MM.1S (cell line): ENCODE measurements at regions not wholly inside any gene's neighbourhood (a gene's known extent, or its start where the extent isn't known, plus 50 kb on each side); places are given as distances from the start of the nearest gene placed in this dataset.

Source experiments
- DNase-seq: peaks from one replicate; pipeline ENCODE4 v3.0.0-alpha.2; 2015
- H2AFZ ChIP-seq: fragments of 300-600 bp; sonication (generic); 2 replicates; pipeline ENCODE4 v1.6.0; 2016; ENCODE audit warnings: antibody characterized with exemption, low read length
- H3F3A ChIP-seq: fragments of 300-600 bp; sonication (generic); 2 replicates; pipeline ENCODE4 v1.6.1; 2016; ENCODE audit warnings: mild to moderate bottlenecking, antibody characterized with exemption, low read length, moderate library complexity, mixed read lengths; ENCODE audit not compliant: insufficient read depth
- H3K27ac ChIP-seq: fragments of 300-600 bp; sonication (generic); 2 replicates; pipeline ENCODE4 v1.5.1; 2016; ENCODE audit warnings: mild to moderate bottlenecking, low read length
- H3K27me3 ChIP-seq: fragments of 300-600 bp; sonication (generic); replicated peaks from 2 replicates; pipeline ENCODE4 v1.6.0; 2016; ENCODE audit warnings: low read length; ENCODE audit not compliant: insufficient read depth
- H3K36me3 ChIP-seq: fragments of 300-600 bp; sonication (generic); replicated peaks from 2 replicates; pipeline ENCODE4 v1.6.1; 2016; ENCODE audit warnings: mild to moderate bottlenecking, low read length, mixed read lengths; ENCODE audit not compliant: insufficient read depth
- H3K4me1 ChIP-seq: fragments of 300-600 bp; sonication (generic); 2 replicates; pipeline ENCODE4 v1.6.1; 2016; ENCODE audit warnings: low read length, mixed read lengths
- H3K4me2 ChIP-seq: fragments of 300-600 bp; sonication (generic); 2 replicates; pipeline ENCODE4 v1.6.0; 2016; ENCODE audit warnings: low read depth, low read length
- H3K4me3 ChIP-seq: fragments of 300-600 bp; sonication (generic); 2 replicates; pipeline ENCODE4 v1.5.1; 2016; ENCODE audit warnings: low read length, mixed read lengths
- H3K79me2 ChIP-seq: fragments of 300-600 bp; sonication (generic); 2 replicates; pipeline ENCODE4 v1.6.1; 2016; ENCODE audit warnings: mixed run types, low read length, mixed read lengths
- H3K9ac ChIP-seq: fragments of 300-600 bp; sonication (generic); 2 replicates; pipeline ENCODE4 v1.6.1; 2016; ENCODE audit warnings: low read length, mixed read lengths
- H3K9me2 ChIP-seq: fragments of 300-600 bp; sonication (generic); replicated peaks from 2 replicates; pipeline ENCODE4 v1.6.1; 2016; ENCODE audit warnings: mild to moderate bottlenecking, low read length, mixed read lengths; ENCODE audit not compliant: insufficient read depth
- H3K9me3 ChIP-seq: fragments of 300-600 bp; sonication (generic); replicated peaks from 2 replicates; pipeline ENCODE4 v1.6.1; 2016; ENCODE audit warnings: mild to moderate bottlenecking, low read length, mixed read lengths; ENCODE audit not compliant: insufficient read depth
- H4K20me1 ChIP-seq: fragments of 300-600 bp; sonication (generic); 2 replicates; pipeline ENCODE4 v1.6.1; 2016; ENCODE audit warnings: mild to moderate bottlenecking, low read length, moderate library complexity, mixed read lengths; ENCODE audit not compliant: insufficient read depth
- CTCF ChIP-seq: fragments of 300-600 bp; sonication (generic); IDR thresholded peaks from 2 replicates; pipeline ENCODE4 v1.5.1; 2016; ENCODE audit warnings: antibody characterized with exemption, low read length, mixed read lengths
- EZH2 ChIP-seq: fragments of 300-600 bp; sonication (generic); optimal IDR thresholded peaks from 2 replicates; pipeline ENCODE3; 2017; ENCODE audit warnings: low read depth, mild to moderate bottlenecking, antibody characterized with exemption, low read length, mixed read lengths
- EZH2phosphoT487 ChIP-seq: fragments of 300-600 bp; sonication (generic); IDR thresholded peaks from 2 replicates; pipeline ENCODE4 v1.6.1; 2018; ENCODE audit warnings: antibody characterized with exemption, low read length

GRCh38 chr14:105855246-105855892 lies 329.0 kb downstream of the TMEM121 start:
- Histone ChIP-seq H3K4me3 (no peak overlapping the region), H4K20me1 (no peaks in the 10 kb centered on the region), H3K27ac (no peak overlapping the region), H3K9ac (no peak overlapping the region), H3K36me3 (peaks cover 3% of the 10 kb centered on the region), H3K4me1 (no peaks in the 10 kb centered on the region), H2AFZ (no peak overlapping the region), H3K27me3 (no peaks in the 10 kb centered on the region), H3K4me2 (no peak overlapping the region), H3K9me3 (no peaks in the 10 kb centered on the region), H3K9me2 (no peaks in the 10 kb centered on the region), H3K79me2 (peaks cover 27% of the 10 kb centered on the region), H3F3A (peaks cover 12% of the 10 kb centered on the region)
- TF ChIP-seq EZH2phosphoT487 (no peak), EZH2 (no peak), CTCF (no peak)
- no peak for DNase-seq

DNA sequence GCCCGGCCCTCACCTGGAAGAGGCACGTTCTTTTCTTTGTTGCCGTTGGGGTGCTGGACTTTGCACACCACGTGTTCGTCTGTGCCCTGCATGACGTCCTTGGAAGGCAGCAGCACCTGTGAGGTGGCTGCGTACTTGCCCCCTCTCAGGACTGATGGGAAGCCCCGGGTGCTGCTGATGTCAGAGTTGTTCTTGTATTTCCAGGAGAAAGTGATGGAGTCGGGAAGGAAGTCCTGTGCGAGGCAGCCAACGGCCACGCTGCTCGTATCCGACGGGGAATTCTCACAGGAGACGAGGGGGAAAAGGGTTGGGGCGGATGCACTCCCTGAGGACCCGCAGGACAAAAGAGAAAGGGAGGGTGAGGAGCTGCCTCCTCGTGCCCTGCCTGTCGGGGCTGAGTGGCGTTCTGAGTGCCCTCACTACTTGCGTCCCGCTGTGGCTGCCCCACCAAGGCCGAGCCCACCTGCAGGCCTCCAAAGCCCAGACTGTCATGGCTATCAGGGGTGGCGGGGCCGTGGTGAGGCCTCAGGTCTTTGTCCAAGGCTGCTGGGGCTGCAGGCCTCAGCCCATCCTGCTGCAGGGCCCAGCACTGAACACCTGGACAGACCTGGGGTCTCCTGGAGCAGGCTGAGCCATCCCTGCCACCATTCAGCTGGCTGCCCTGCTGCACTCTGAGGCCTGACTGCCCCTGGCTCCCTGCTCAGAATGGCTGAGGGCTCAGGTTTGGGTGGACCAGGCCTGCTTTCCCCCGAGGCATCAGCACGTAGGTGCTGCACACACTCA lies 329.7 kb downstream of the TMEM121 start:
- Histone ChIP-seq H3K4me3 (no peak overlapping the region), H3K4me1 (no peaks in the 10 kb centered on the region), H3K27ac (no peak overlapping the region), H3F3A (peaks cover 19% of the 10 kb centered on the region), H3K79me2 (peaks cover 34% of the 10 kb centered on the region), H3K9ac (no peak overlapping the region), H4K20me1 (no peaks in the 10 kb centered on the region), H3K9me3 (no peaks in the 10 kb centered on the region), H3K4me2 (no peak overlapping the region), H3K27me3 (no peaks in the 10 kb centered on the region), H2AFZ (no peak overlapping the region), H3K9me2 (no peaks in the 10 kb centered on the region), H3K36me3 (peaks cover 10% of the 10 kb centered on the region)
- no peak for TF ChIP-seq EZH2
- no peak for DNase-seq

DNA sequence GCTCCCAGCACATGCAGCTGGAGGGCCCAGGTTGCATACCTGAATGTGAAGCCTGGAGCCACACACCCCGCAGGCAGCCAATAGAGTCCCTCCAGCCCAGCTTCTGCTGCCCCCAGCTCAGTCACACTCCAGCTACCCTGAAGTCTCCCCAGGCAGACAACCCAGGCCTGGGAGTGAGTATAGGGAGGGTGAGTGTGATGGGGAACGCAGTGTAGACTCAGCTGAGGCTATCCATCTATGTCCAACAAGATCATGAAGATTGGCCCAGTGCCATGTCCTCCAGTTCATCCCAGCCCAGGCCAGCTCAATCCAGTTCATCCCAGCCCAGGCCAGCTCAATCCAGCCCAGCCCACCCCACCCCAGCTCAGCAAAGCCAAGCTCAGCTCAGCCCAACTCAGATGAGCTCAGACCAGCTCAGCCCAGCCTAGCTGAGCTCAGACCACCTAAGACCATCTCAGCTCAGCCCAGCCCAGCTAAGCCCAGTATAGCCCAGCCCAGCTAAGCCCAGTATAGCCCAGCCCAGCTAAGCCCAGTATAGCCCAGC lies 330.4 kb downstream of the TMEM121 start:
- Histone ChIP-seq H2AFZ (no peak overlapping the region), H3K27ac (no peak overlapping the region), H3F3A (peaks cover 25% of the 10 kb centered on the region), H3K4me3 (no peak overlapping the region), H4K20me1 (no peaks in the 10 kb centered on the region), H3K27me3 (no peaks in the 10 kb centered on the region), H3K4me1 (no peaks in the 10 kb centered on the region), H3K9ac (no peak overlapping the region), H3K79me2 (peaks cover 41% of the 10 kb centered on the region), H3K9me2 (no peaks in the 10 kb centered on the region), H3K4me2 (no peak overlapping the region), H3K36me3 (peaks cover 17% of the 10 kb centered on the region), H3K9me3 (no peaks in the 10 kb centered on the region)
- DNase-seq = no peak
- TF ChIP-seq EZH2phosphoT487 (no peak), CTCF (no peak), EZH2 (no peak)
